ENCODE measurements at regions not wholly inside any gene's neighbourhood (a gene's known extent, or its start where the extent isn't known, plus 50 kb on each side); places are given as distances from the start of the nearest gene placed in this dataset.

- Histone ChIP-seq H3K4me1 (no peaks in the 10 kb centered on the region), H3K27me3 (no peaks in the 10 kb centered on the region), H3K9me3 (no peaks in the 10 kb centered on the region), H3K27ac (replicated peaks in 1 of 4) (no peak overlapping the region), H3K4me3 (no peak overlapping the region), H3K36me3 (no peaks in the 10 kb centered on the region)
- 35% methylated on average over 5 of the region's 5 CpGs for WGBS
- intact Hi-C loops (cut with DNase I), result no loop called here
- DNase-seq (ENCODE audit: extremely low spot score), result peak; percentile 64
- no peak for TF ChIP-seq CTCF (IDR thresholded peaks at IDR 0.05)
Observed at GRCh38 chr7:51666751-51667150, 350.1 kb upstream of the COBL start.

- Histone ChIP-seq H3K4me1 (no peaks in the 10 kb centered on the region), H3K27me3 (no peaks in the 10 kb centered on the region), H3K27ac (replicated peaks in 1 of 4) (no peak overlapping the region), H3K4me3 (no peak overlapping the region), H3K9me3 (no peaks in the 10 kb centered on the region), H3K36me3 (no peaks in the 10 kb centered on the region)
- no peak for DNase-seq (ENCODE audit: extremely low spot score)
- intact Hi-C loops (cut with DNase I), result no loop called here
- TF ChIP-seq EP300 (IDR thresholded peaks at IDR 0.05) (no peak), POLR2AphosphoS5 (IDR thresholded peaks at IDR 0.05) (no peak), POLR2A (IDR thresholded peaks at IDR 0.05; ENCODE audit: low read depth) (no peak), CTCF (IDR thresholded peaks at IDR 0.05) (no peak)
- 29% methylated on average over 3 of the region's 3 CpGs for WGBS
Observed at GRCh38 chr7:51666266-51666665, 349.7 kb upstream of the COBL start.

GRCh38 chr7:51665045-51665780 lies 348.6 kb upstream of the COBL start:
- no peaks in the 10 kb centered on the region for H3K27me3 ChIP-seq
- H3K4me1 ChIP-seq, result no peaks in the 10 kb centered on the region
- no peak overlapping the region for H3K27ac ChIP-seq (replicated peaks in 1 of 4)
- peak; percentile 68 for DNase-seq (ENCODE audit: extremely low spot score)
- WGBS, result 82% methylated on average over 7 of the region's 7 CpGs
- TF ChIP-seq POLR2A (IDR thresholded peaks at IDR 0.05; ENCODE audit: low read depth) (no peak), CTCF (IDR thresholded peaks at IDR 0.05) (no peak), POLR2AphosphoS5 (IDR thresholded peaks at IDR 0.05) (no peak), EP300 (IDR thresholded peaks at IDR 0.05) (no peak)
- intact Hi-C loops (cut with DNase I), result no loop called here
- no peaks in the 10 kb centered on the region for H3K9me3 ChIP-seq
- no peaks in the 10 kb centered on the region for H3K36me3 ChIP-seq
- no peak overlapping the region for H3K4me3 ChIP-seq

GRCh38 chr7:51660516-51660915 lies 343.9 kb upstream of the COBL start:
- no peak for DNase-seq (ENCODE audit: extremely low spot score)
- Histone ChIP-seq H3K27me3 (no peaks in the 10 kb centered on the region), H3K36me3 (no peaks in the 10 kb centered on the region), H3K4me3 (no peak overlapping the region), H3K27ac (replicated peaks in 1 of 4) (no peak overlapping the region), H3K9me3 (no peaks in the 10 kb centered on the region), H3K4me1 (no peaks in the 10 kb centered on the region)
- TF ChIP-seq CTCF (IDR thresholded peaks at IDR 0.05) (no peak), POLR2AphosphoS5 (IDR thresholded peaks at IDR 0.05) (no peak), EP300 (IDR thresholded peaks at IDR 0.05) (no peak), POLR2A (IDR thresholded peaks at IDR 0.05; ENCODE audit: low read depth) (no peak)
- WGBS, result 90% methylated on average over 7 of the region's 7 CpGs
- intact Hi-C loops (cut with DNase I), result no loop called here

- WGBS, result 95% methylated on average over 6 of the region's 6 CpGs
- H3K4me1 ChIP-seq, result no peaks in the 10 kb centered on the region
- H3K27ac ChIP-seq (replicated peaks in 1 of 4), result no peak overlapping the region
- intact Hi-C loops (cut with DNase I), result no loop called here
- peak; percentile 79 for DNase-seq (ENCODE audit: extremely low spot score)
- no peaks in the 10 kb centered on the region for H3K36me3 ChIP-seq
- H3K9me3 ChIP-seq, result no peaks in the 10 kb centered on the region
- H3K4me3 ChIP-seq, result no peak overlapping the region
- H3K27me3 ChIP-seq, result no peaks in the 10 kb centered on the region
- TF ChIP-seq POLR2AphosphoS5 (IDR thresholded peaks at IDR 0.05), result no peak
- no peak for TF ChIP-seq EP300 (IDR thresholded peaks at IDR 0.05)
- no peak for TF ChIP-seq CTCF (IDR thresholded peaks at IDR 0.05)
- no peak for TF ChIP-seq POLR2A (IDR thresholded peaks at IDR 0.05; ENCODE audit: low read depth)
Observed at GRCh38 chr7:51658684-51659083, 342.1 kb upstream of the COBL start.
